NCI-H2029 treated with DMSO at 0.1 percent for 48 hours (cell line): ENCODE measurements at regions not wholly inside any gene's neighbourhood (a gene's known extent, or its start where the extent isn't known, plus 50 kb on each side); places are given as distances from the start of the nearest gene placed in this dataset.

Experiments
- DNase-seq: peaks from one replicate; lab custom pipeline; 2025; lab: John Stamatoyannopoulos, UW

GRCh38 chr6:81694855-81695254, 57.6 kb downstream of the TENT5A start:
- no peak for DNase-seq

GRCh38 chr6:81694207-81694606, 58.3 kb downstream of the TENT5A start:
- DNase-seq = no peak

- no peak for DNase-seq
These were observed 59.2 kb downstream of the TENT5A start for GRCh38 chr6:81693266-81693665.

GRCh38 chr6:81690073-81690472, 62.4 kb downstream of the TENT5A start:
- DNase-seq = no peak

- DNase-seq = no peak
These were observed 62.9 kb downstream of the TENT5A start for GRCh38 chr6:81689580-81689979.

- DNase-seq = no peak
These were observed 68.6 kb downstream of the TENT5A start for GRCh38 chr6:81683912-81684311.

DNA sequence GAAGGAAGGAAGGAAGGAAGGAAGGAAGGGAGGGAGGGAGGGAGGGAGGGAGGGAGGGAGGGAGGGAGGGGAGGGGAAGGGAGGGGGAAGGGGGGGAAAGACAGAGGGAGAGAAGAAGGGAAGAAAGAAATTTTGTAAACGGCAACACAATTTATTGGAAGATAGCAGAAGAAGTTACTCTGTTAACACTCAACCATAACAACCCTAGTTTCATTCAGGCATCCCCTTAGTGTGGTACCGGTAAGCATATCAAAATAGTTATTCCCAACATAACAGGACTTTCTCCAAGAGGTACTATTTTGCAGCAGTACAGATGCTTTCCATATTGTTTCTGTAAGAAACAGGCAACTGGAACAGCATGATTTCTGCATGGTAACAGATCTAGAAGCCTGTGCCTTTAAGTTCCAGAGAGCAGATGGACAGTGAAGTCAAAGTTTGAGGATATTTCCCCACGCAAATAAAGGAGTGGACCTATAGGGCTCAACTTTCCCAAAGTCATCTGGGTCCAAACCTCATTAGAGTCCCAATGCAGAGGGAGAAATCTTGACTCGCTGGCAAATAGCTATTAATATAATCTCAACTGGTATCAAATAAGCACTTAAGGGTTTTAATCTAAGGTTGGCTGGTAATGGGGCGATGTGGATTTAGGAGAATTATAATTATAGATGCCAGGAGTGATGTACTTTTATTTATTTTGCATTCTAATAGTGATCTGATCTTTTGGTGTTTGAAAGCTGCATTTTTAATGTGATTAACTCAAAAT, 69.4 kb downstream of the TENT5A start:
- DNase-seq = no peak

GRCh38 chr6:81682235-81682795, 70.2 kb downstream of the TENT5A start:
- DNase-seq = no peak

GRCh38 chr6:81669445-81669844, 83.0 kb downstream of the TENT5A start:
- DNase-seq = no peak

- DNase-seq = no peak
These were observed 83.8 kb downstream of the TENT5A start for GRCh38 chr6:81668615-81669047.

DNA sequence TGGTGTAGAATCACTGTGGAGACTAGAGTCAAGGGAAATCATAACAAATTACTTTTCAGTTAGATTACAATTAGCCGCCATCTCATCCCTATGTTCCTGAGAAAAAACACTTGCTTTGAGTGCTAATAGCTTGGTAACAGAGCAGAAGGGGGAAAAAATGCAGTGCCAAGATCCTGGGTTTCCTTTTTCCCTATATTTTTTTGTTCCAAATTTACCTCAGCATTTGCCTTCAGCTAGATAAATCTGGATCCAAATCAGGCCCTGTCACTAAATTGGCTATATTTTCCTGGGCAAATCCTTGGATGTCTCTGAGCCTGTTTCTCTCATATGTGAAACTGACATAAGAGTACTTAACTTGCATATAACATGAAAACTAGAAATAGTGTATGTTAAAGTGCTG, 86.0 kb downstream of the TENT5A start:
- DNase-seq = no peak

GRCh38 chr6:81656231-81656630, 96.2 kb downstream of the TENT5A start:
- DNase-seq = no peak

GRCh38 chr6:81655696-81656095, 96.8 kb downstream of the TENT5A start:
- no peak for DNase-seq

DNA sequence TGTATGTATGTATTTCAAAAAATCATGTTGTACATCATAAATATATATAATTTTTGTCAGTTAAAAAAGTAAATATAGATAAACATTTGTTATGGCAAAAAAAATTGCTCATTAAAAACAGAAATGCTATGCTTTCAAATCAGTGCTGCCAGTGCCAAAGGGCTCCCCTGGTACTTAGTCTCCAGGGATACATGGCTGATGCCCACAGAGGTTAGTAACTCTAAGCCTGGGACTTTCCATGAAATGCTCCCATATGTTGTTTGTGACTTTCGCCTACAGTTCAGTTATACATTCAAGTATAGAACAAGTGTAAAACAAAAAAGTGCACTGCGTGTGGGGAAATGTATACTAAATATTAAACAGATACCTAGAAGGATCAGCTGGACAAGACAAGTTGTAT, 104.0 kb downstream of the TENT5A start:
- DNase-seq = no peak

GRCh38 chr6:81643156-81643555, 109.3 kb downstream of the TENT5A start:
- no peak for DNase-seq

- DNase-seq = no peak
These were observed 111.6 kb downstream of the TENT5A start for GRCh38 chr6:81640891-81641290.

DNA sequence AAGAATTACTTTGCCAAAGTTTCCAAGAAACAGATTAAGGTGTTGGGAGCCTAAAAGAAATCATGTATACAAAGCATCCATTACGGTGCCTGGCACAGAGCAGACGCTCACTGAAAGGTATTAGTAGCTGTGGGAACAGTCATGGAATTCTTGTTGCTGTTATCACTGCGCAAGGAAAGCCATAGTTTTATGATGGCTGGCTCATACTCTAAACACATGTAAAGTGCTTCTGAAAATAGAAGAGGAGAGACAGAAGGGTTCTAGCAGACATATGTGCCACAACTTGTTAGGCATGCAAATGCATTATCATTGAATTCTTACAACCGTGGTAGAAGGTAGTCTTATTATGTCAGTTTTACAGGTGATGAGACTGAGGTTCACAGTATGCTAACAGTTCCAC, 112.4 kb downstream of the TENT5A start:
- DNase-seq = no peak

DNA sequence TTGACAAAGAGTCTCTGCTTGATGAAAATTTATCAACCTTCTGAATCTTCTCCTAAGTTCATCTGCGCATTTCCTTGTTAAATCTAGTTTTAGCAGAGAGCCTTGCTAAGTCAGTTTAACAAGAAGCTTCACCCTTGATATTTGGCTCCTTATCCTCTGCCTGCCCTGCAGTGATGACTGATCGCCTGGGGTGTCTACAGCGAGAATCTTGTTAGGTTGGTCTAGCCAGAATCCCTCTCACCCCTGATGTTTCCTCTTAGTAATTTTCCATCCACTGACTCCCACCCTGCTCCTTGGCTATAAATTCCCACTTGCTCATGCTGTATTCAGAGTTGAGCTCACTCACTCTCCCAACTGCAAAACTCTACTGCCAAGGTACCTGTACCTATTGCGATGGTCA, 114.1 kb downstream of the TENT5A start:
- DNase-seq = no peak

DNA sequence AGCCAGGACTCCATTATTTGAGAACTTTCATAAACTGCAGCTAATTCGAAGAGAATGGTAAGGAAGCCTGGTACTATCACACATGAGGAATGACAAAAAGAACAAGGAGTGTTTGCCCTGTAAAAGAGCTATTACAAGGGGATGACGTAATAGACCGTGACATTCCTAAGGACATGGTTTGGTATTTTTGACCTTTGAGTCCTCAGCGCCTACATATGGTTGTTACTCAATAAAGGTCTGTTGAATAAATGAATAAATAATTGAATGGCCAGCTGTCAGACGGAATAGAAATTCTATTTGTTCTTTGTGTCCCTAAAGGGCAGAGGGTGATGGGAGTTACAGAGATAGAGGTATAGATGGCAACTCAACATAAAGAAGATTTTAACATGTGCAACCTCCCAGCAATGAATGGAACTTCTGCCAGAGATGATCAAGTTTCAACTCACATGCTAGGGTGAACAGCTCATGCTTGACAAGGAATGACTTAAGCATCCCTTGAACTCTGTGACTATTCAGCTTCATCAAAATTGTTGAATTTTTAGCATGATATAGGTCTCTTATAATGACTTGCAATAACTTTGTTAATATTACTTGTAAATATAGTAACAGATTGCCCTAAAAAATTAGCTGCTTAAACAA, 115.4 kb downstream of the TENT5A start:
- DNase-seq = no peak

- no peak for DNase-seq
These were observed 118.2 kb downstream of the TENT5A start for GRCh38 chr6:81634155-81634880.

DNA sequence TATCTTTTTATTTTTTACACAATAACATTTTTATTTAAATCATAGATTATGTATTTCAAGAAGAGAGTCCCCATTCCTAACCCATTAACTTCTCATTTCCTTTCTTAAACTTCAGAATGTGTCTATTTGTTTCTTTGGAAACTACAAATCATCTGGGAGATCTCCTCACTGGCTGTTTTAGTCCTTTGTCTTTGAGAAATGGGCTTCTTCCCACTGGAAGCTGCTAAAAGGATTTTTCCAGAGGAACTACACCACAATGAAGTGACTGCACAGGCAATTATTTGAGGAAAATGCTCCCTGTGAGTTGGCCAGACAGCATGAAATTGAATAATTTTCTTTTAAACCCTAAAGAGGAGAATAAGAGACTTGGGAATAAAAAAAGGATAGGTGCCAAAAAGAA, 119.1 kb downstream of the TENT5A start:
- DNase-seq = no peak

DNA sequence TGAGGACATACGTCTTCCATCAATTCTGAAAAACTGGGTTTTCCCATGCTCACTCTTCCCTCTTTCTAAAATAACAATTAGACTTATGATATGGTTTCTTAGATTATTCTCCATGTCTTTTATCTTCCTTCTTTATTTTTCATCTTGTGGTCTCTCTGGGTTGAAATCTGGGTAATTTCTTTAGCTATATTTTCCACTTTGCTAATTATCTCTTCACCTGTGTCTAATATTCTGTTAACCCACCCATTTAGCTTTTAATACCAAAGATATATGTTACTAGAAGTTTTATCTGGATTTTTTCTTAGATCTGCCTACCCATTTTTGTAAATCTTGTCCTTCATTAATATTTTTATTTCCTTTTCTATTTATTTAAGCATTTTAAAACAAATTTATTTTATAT, 121.8 kb downstream of the TENT5A start:
- DNase-seq = no peak

GRCh38 chr6:81625216-81625615, 127.3 kb downstream of the TENT5A start:
- no peak for DNase-seq
